SK-N-SH treated with all-trans-retinoic acid at 6 μM for 48 hours (cell line): ENCODE measurements at regions not wholly inside any gene's neighbourhood (a gene's known extent, or its start where the extent isn't known, plus 50 kb on each side); places are given as distances from the start of the nearest gene placed in this dataset.

Source experiments
- ATAC-seq: fragments of 200-7000 bp; cut with Tn5 transposase; 3 replicates; pipeline ENCODE4 v1.9.1; 2020; ENCODE audit warnings: mild to moderate bottlenecking, moderate library complexity
- ARNTL ChIP-seq: fragments of 450-650 bp; formaldehyde crosslinking; IDR thresholded peaks from 2 replicates; pipeline ENCODE4 v1.5.0; 2020; ENCODE audit warnings: low read depth, mild to moderate bottlenecking, moderate library complexity, borderline replicate concordance
- BACH2 ChIP-seq: fragments of 250-450 bp; sonication (Bioruptor Pico); IDR thresholded peaks from 2 replicates; pipeline ENCODE4 v1.9.0; 2021; ENCODE audit warnings: mild to moderate bottlenecking, borderline replicate concordance
- CSDC2 ChIP-seq: fragments of 250-450 bp; sonication (Bioruptor Pico); IDR thresholded peaks from 2 replicates; pipeline ENCODE4 v1.5.0; 2020; ENCODE audit warnings: mild to moderate bottlenecking, moderate library complexity
- CSRNP3 ChIP-seq: fragments of 250-450 bp; sonication (Bioruptor Pico); IDR thresholded peaks from 2 replicates; pipeline ENCODE4 v1.5.1; 2021; ENCODE audit warnings: mild to moderate bottlenecking, moderate library complexity
- ESRRG ChIP-seq: fragments of 250-450 bp; sonication (Bioruptor Pico); IDR thresholded peaks from 2 replicates; pipeline ENCODE4 v1.6.1; 2021; ENCODE audit warnings: mild to moderate bottlenecking
- ISL1 ChIP-seq: fragments of 250-450 bp; sonication (Bioruptor Pico); IDR thresholded peaks from 2 replicates; pipeline ENCODE4 v2.1.2; 2022; ENCODE audit warnings: mild to moderate bottlenecking, moderate library complexity
- OSR1 ChIP-seq: fragments of 250-450 bp; sonication (Bioruptor Pico); IDR thresholded peaks from 2 replicates; pipeline ENCODE4 v1.8.0; 2022; ENCODE audit warnings: moderate library complexity, mild to moderate bottlenecking, inconsistent platforms
- PATZ1 ChIP-seq: fragments of 250-450 bp; sonication (Bioruptor Pico); IDR thresholded peaks from 2 replicates; pipeline ENCODE4 v1.8.0; 2020; ENCODE audit warnings: mild to moderate bottlenecking, moderate library complexity, borderline replicate concordance
- PPARA ChIP-seq: fragments of 250-450 bp; sonication (Bioruptor Pico); IDR thresholded peaks from 2 replicates; pipeline ENCODE4 v1.5.0; 2020; ENCODE audit warnings: mild to moderate bottlenecking, borderline replicate concordance
- RARB ChIP-seq: fragments of 250-450 bp; sonication (Bioruptor Pico); IDR thresholded peaks from 2 replicates; pipeline ENCODE4 v1.8.0; 2021; ENCODE audit warnings: mild to moderate bottlenecking, moderate library complexity
- SNAI2 ChIP-seq: fragments of 250-450 bp; sonication (Bioruptor Pico); IDR thresholded peaks from 2 replicates; pipeline ENCODE4 v1.5.0; 2020; ENCODE audit warnings: mild to moderate bottlenecking, moderate library complexity
- TCF4 ChIP-seq: fragments of 250-450 bp; sonication (Bioruptor Pico); IDR thresholded peaks from 2 replicates; pipeline ENCODE4 v1.8.0; 2021; ENCODE audit warnings: mild to moderate bottlenecking, moderate library complexity, borderline replicate concordance
- TOX ChIP-seq: fragments of 250-450 bp; sonication (Bioruptor Pico); IDR thresholded peaks from 2 replicates; pipeline ENCODE4 v1.8.0; 2021; ENCODE audit warnings: mild to moderate bottlenecking, moderate library complexity, borderline replicate concordance
- TSHZ2 ChIP-seq: fragments of 250-450 bp; sonication (Bioruptor Pico); IDR thresholded peaks from 2 replicates; pipeline ENCODE4 v1.5.0; 2020; ENCODE audit warnings: mild to moderate bottlenecking, moderate library complexity
- ZC3H10 ChIP-seq: fragments of 250-450 bp; sonication (Bioruptor Pico); IDR thresholded peaks from 2 replicates; pipeline ENCODE4 v1.5.1; 2021; ENCODE audit warnings: mild to moderate bottlenecking, moderate library complexity
- ZFP3 ChIP-seq: fragments of 250-450 bp; sonication (Bioruptor Pico); IDR thresholded peaks from 2 replicates; pipeline ENCODE4 v1.5.0; 2020; ENCODE audit warnings: mild to moderate bottlenecking, moderate library complexity
- ZFP30 ChIP-seq: fragments of 450-650 bp; formaldehyde crosslinking; IDR thresholded peaks from 2 replicates; pipeline ENCODE4 v1.5.0; 2022; ENCODE audit warnings: mild to moderate bottlenecking, moderate library complexity
- ZNF565 ChIP-seq: fragments of 450-650 bp; formaldehyde crosslinking; conservative IDR thresholded peaks from 2 replicates; pipeline ENCODE4 v1.5.0; 2020; ENCODE audit warnings: low read depth, mild to moderate bottlenecking, moderate library complexity
- TF ChIP-seq, protein P1 (sequence below): fragments of 250-450 bp; sonication (Bioruptor Pico); IDR thresholded peaks from 2 replicates; pipeline ENCODE4 v1.8.0; 2021; ENCODE audit warnings: low read depth, mild to moderate bottlenecking, moderate library complexity, borderline replicate concordance

GRCh38 chr3:81307221-81307620 is 454.2 kb downstream of the GBE1 start:
- no peak for ATAC-seq
- no peak for TF ChIP-seq ZNF565 (CRISPR knock-in tag)
- TF ChIP-seq SNAI2 (CRISPR knock-in tag), result no peak
- no peak for TF ChIP-seq TCF4
- TF ChIP-seq ESRRG (CRISPR knock-in tag), result no peak
- TF ChIP-seq CSDC2 (CRISPR knock-in tag), result no peak
- TF ChIP-seq PPARA (CRISPR knock-in tag), result no peak
- TF ChIP-seq ZFP3 (CRISPR knock-in tag), result no peak
- no peak for TF ChIP-seq PATZ1
- TF ChIP-seq ZFP30, result no peak
- TF ChIP-seq CSRNP3 (CRISPR knock-in tag), result no peak

GRCh38 chr3:81303321-81303720 is 458.1 kb downstream of the GBE1 start:
- ATAC-seq, result no peak
- TF ChIP-seq CSDC2 (CRISPR knock-in tag) (no peak), SNAI2 (CRISPR knock-in tag) (no peak), ARNTL (no peak), ZC3H10 (no peak), OSR1 (CRISPR knock-in tag) (no peak), BACH2 (CRISPR knock-in tag) (no peak)
- TF ChIP-seq, protein P1, sequence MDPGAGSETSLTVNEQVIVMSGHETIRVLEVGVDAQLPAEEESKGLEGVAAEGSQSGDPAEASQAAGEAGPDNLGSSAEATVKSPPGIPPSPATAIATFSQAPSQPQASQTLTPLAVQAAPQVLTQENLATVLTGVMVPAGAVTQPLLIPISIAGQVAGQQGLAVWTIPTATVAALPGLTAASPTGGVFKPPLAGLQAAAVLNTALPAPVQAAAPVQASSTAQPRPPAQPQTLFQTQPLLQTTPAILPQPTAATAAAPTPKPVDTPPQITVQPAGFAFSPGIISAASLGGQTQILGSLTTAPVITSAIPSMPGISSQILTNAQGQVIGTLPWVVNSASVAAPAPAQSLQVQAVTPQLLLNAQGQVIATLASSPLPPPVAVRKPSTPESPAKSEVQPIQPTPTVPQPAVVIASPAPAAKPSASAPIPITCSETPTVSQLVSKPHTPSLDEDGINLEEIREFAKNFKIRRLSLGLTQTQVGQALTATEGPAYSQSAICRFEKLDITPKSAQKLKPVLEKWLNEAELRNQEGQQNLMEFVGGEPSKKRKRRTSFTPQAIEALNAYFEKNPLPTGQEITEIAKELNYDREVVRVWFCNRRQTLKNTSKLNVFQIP, result no peak

DNA sequence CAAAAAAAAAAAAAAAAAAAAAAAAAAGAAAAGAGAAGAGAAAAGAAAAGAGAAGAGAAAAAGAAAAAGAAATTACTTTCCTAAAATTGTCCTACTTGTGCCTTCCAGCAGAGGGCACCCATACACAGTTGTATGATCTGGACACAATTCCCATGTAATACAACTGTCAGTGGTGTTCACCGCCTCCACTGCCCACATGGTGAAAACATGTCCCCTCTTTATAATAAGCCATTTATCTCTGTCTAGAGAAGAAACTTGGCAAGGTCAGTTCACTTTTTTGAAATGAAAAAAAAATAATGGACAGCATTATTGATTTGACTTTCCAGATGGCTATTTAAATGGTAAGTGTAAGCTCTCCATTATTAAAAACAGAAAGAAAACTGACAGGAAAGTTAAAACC is 459.4 kb downstream of the GBE1 start:
- peak; percentile 95 for ATAC-seq

More for the DNA sequence above, 459.4 kb downstream of the GBE1 start:
- TF ChIP-seq ZFP30, result peak; percentile 83
- no peak for TF ChIP-seq RARB (CRISPR knock-in tag)
- no peak for TF ChIP-seq TOX
- TF ChIP-seq SNAI2 (CRISPR knock-in tag), result no peak
- no peak for TF ChIP-seq ZNF565 (CRISPR knock-in tag)
- peak; percentile 76 for TF ChIP-seq TCF4
- no peak for TF ChIP-seq BACH2 (CRISPR knock-in tag)
- peak; percentile 70; the same call in 1 of the 2 replicates for TF ChIP-seq TSHZ2
- 0 out of 2 replicates have a peak, but pooled peaks have one; percentile 23 for TF ChIP-seq ISL1 (CRISPR knock-in tag)
- TF ChIP-seq CSRNP3 (CRISPR knock-in tag), result no peak
